ENCODE measurements at regions not wholly inside any gene's neighbourhood (a gene's known extent, or its start where the extent isn't known, plus 50 kb on each side); places are given as distances from the start of the nearest gene placed in this dataset.

DNA sequence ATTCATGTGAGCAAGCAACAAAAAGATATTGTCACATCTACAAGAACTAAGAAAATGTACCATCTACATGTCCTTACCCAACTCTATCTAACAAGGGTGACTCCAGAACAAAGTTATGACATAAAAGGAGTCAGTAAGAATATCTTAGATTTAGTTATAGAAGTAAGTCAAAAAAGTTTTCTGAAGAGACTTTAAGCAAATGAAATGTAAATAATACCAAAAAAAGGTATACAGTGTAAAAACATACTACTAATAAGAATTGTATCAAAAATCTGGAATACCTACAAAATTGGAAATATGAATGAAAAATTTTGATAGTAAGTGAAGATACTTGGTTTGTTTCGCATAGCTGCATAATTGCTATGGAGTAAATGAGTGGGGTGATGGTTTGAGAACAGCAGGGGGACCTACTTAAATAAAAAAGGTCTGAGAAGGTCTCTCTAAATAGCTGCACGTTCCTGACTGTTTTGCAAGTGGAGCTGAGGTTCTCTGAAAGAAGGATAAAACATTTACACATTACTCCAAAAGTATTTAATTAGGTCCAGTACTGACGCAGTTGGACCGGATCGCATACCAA, 51.0 kb upstream of the ENPP6 start:
- TF ChIP-seq, protein P1, sequence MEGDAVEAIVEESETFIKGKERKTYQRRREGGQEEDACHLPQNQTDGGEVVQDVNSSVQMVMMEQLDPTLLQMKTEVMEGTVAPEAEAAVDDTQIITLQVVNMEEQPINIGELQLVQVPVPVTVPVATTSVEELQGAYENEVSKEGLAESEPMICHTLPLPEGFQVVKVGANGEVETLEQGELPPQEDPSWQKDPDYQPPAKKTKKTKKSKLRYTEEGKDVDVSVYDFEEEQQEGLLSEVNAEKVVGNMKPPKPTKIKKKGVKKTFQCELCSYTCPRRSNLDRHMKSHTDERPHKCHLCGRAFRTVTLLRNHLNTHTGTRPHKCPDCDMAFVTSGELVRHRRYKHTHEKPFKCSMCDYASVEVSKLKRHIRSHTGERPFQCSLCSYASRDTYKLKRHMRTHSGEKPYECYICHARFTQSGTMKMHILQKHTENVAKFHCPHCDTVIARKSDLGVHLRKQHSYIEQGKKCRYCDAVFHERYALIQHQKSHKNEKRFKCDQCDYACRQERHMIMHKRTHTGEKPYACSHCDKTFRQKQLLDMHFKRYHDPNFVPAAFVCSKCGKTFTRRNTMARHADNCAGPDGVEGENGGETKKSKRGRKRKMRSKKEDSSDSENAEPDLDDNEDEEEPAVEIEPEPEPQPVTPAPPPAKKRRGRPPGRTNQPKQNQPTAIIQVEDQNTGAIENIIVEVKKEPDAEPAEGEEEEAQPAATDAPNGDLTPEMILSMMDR (IDR thresholded peaks at IDR 0.05): no peak
- peaks cover 5% of the 10 kb centered on the region for H3K4me1 Mint-ChIP-seq
- H3K4me3 Mint-ChIP-seq: no peak overlapping the region
- no peaks in the 10 kb centered on the region for H3K9me3 Mint-ChIP-seq
- H3K27ac Mint-ChIP-seq: no peak overlapping the region
- H3K27me3 Mint-ChIP-seq (ENCODE audit: low read depth, poor library complexity): peaks cover 13% of the 10 kb centered on the region
- no peak for DNase-seq
- no peaks in the 10 kb centered on the region for H3K36me3 Mint-ChIP-seq (ENCODE audit: low read depth)

- Mint-ChIP-seq H3K9me3 (no peaks in the 10 kb centered on the region), H3K27me3 (ENCODE audit: low read depth, poor library complexity) (peaks cover 13% of the 10 kb centered on the region), H3K4me3 (no peak overlapping the region), H3K36me3 (ENCODE audit: low read depth) (no peaks in the 10 kb centered on the region), H3K27ac (peak overlapping the region; percentile 12), H3K4me1 (peaks cover 5% of the 10 kb centered on the region)
- TF ChIP-seq, protein P1 (IDR thresholded peaks at IDR 0.05): no peak
- DNase-seq: no peak
These were observed 50.3 kb upstream of the ENPP6 start for GRCh38 chr4:184267673-184268583.
